Kidney (tissue), 13 donors: ENCODE measurements at regions not wholly inside any gene's neighbourhood (a gene's known extent, or its start where the extent isn't known, plus 50 kb on each side); places are given as distances from the start of the nearest gene placed in this dataset.
A peak's percentile ranks its signal among the peaks of the same experiment; 100 is the strongest.
"Not testable (repeated sequence)": the region's sequence is repeated elsewhere in the genome, so short reads cannot be mapped to it uniquely, and the experiment has no call there.

Experiments used
- DNase-seq, 5 donors: peaks; one replicate each; pipeline ENCODE4 v3.0.0-alpha.2; 2013 to 2020
- FAIRE-seq: peaks from 2 replicates; lab custom pipeline; 2012; peaks lifted over from hg19 to GRCh38; lab: Jason Lieb, UNC
- H3K27ac ChIP-seq, 2 donors: one replicate each; pipeline ENCODE4 v1.7.0; 2013; ENCODE audit warnings: low read depth in 2 of 2, low read length in 2 of 2, inconsistent platforms in 1 of 2
- H3K27me3 ChIP-seq: one replicate; pipeline ENCODE4 v1.7.1; 2013; ENCODE audit warnings: low read length, inconsistent platforms; ENCODE audit not compliant: control insufficient read depth, insufficient read depth
- H3K36me3 ChIP-seq, 3 donors: one replicate each; pipeline versions ENCODE4 v1.7.0 to v1.7.1; 2013; ENCODE audit warnings: low read length in 3 of 3, control low read depth in 1 of 3, inconsistent platforms in 1 of 3; ENCODE audit not compliant: insufficient read depth in 3 of 3, control insufficient read depth in 2 of 3
- H3K4me1 ChIP-seq, 3 donors: one replicate each; pipeline versions ENCODE4 v1.7.0 to v1.7.1; 2013; ENCODE audit warnings: low read length in 3 of 3, inconsistent platforms in 1 of 3, low read depth in 1 of 3; ENCODE audit not compliant: control insufficient read depth in 2 of 3, insufficient read depth in 2 of 3
- H3K4me3 ChIP-seq, 3 donors: one replicate each; pipeline versions ENCODE4 v1.7.0 to v1.8.1; 2013; ENCODE audit warnings: low read length in 3 of 3, control low read depth in 1 of 3, inconsistent platforms in 1 of 3
- H3K9ac ChIP-seq, 3 donors: one replicate each; pipeline versions ENCODE4 v1.7.0 to v1.7.1; 2013; ENCODE audit warnings: low read length in 3 of 3, control low read depth in 1 of 3, inconsistent platforms in 1 of 3
- H3K9me3 ChIP-seq, 3 donors: one replicate each; pipeline versions ENCODE4 v1.7.0 to v1.7.1; 2013; ENCODE audit warnings: low read length in 3 of 3, control low read depth in 1 of 3, inconsistent platforms in 1 of 3; ENCODE audit not compliant: control insufficient read depth in 2 of 3, insufficient read depth in 1 of 3
- intact Hi-C: fragments of 100-400 bp; cut with DNase I; formaldehyde crosslinking; loops from one replicate; pipeline ENCODE4 v1.11.1; 2022
- TF ChIP-seq, protein P1 (sequence below): IDR thresholded peaks from 3 replicates; pipeline ENCODE4 v1.5.1; 2012; ENCODE audit warnings: mild to moderate bottlenecking, moderate library complexity, borderline replicate concordance; ENCODE audit not compliant: insufficient read depth; ENCODE audit errors: extremely low read depth
- donor health status: control.
- donor health status: control.
- donor health status: control.
- donor health status: control.
- donor health status: control.
- donor health status: DM: yes; HTN: yes; CAD: no.
- donor health status: Normal renal cell carcinoma (clear cell type).

DNA sequence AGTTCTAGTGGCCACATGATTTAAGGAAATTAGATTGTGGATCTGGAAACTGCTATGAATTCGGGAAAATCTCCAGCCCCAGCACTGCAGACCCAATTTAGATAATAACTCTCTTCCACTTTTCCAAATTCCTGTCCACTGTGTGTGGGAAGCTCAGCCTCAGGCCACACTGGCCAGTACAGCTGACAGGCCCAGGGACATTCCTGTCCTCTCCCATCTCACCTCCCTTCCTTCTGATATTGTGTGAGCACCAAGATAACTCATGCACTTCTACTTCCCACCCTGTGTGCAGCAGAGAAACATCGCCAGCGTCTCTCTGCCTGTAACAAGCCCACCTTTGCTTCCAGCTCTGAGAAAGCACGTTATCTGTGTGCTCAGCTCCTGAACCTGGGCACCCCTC is 145.1 kb upstream of the RREB1 start:
- H3K27ac ChIP-seq, result no peak overlapping the region
- no peak overlapping the region for H3K4me3 ChIP-seq
- DNase-seq (no peak), FAIRE-seq (no peak)
- TF ChIP-seq, protein P1, sequence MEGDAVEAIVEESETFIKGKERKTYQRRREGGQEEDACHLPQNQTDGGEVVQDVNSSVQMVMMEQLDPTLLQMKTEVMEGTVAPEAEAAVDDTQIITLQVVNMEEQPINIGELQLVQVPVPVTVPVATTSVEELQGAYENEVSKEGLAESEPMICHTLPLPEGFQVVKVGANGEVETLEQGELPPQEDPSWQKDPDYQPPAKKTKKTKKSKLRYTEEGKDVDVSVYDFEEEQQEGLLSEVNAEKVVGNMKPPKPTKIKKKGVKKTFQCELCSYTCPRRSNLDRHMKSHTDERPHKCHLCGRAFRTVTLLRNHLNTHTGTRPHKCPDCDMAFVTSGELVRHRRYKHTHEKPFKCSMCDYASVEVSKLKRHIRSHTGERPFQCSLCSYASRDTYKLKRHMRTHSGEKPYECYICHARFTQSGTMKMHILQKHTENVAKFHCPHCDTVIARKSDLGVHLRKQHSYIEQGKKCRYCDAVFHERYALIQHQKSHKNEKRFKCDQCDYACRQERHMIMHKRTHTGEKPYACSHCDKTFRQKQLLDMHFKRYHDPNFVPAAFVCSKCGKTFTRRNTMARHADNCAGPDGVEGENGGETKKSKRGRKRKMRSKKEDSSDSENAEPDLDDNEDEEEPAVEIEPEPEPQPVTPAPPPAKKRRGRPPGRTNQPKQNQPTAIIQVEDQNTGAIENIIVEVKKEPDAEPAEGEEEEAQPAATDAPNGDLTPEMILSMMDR, result no peak
- no peak overlapping the region for H3K9ac ChIP-seq
- H3K4me1 ChIP-seq, result peaks cover 0 to 11% (median 0%) of the 10 kb centered on the region in 3 donors
- H3K9me3 ChIP-seq, result no peaks in the 10 kb centered on the region
- H3K36me3 ChIP-seq, result no peaks in the 10 kb centered on the region
- intact Hi-C loops, result no loop called here
- H3K27me3 ChIP-seq, result no peaks in the 10 kb centered on the region

DNA sequence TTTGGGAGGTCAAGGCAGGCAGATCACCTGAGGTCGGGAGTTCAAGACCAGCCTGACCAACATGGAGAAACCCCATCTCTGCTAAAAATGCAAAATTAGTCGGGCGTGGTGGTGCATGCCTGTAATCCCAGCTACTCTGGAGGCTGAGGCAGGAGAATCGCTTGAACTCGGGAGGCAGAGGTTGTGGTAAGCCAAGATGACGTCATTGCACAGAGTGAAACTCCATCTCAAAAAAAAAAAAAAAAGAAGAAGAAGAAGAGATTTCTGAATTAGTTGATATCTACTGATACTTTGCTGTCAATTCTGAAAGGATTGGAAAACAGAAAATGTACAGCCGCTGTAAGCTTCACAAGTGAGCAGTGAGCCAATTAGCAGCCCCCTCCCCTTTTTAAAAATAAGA is 144.4 kb upstream of the RREB1 start:
- H3K36me3 ChIP-seq, FAIRE-seq, H3K9ac ChIP-seq, DNase-seq, intact Hi-C loops, H3K4me3 ChIP-seq, H3K27ac ChIP-seq, H3K9me3 ChIP-seq, H3K27me3 ChIP-seq: not testable (repeated sequence)
- peaks cover 0 to 11% (median 0%) of the 10 kb centered on the region in 3 donors for H3K4me1 ChIP-seq

DNA sequence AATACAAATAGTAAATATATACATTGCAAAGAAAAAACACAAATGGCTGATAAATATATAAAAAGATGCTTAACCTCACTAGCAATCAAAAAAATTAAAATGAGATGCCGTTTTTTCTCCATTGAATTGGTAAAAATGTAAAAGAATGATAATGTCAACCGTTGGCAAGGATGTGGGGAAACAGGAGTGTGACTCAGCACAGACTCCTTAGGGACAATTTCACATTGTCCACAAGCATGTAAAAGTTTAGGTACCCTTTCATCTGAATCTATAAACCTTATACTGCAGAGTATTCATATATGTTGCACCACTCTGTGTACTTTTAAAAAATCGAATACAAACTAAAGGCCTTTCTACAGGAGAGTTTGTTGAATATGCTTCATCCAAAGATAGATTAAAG is 143.1 kb upstream of the RREB1 start:
- Histone ChIP-seq H3K36me3 (no peaks in the 10 kb centered on the region), H3K4me1 (peaks cover 0 to 11% (median 0%) of the 10 kb centered on the region in 3 donors), H3K27ac (no peak overlapping the region), H3K9me3 (no peaks in the 10 kb centered on the region), H3K27me3 (no peaks in the 10 kb centered on the region), H3K4me3 (no peak overlapping the region), H3K9ac (no peak overlapping the region)
- TF ChIP-seq, protein P1, result no peak
- FAIRE-seq (peak; percentile 39), DNase-seq (no peak)
- intact Hi-C loops, result no loop called here

DNA sequence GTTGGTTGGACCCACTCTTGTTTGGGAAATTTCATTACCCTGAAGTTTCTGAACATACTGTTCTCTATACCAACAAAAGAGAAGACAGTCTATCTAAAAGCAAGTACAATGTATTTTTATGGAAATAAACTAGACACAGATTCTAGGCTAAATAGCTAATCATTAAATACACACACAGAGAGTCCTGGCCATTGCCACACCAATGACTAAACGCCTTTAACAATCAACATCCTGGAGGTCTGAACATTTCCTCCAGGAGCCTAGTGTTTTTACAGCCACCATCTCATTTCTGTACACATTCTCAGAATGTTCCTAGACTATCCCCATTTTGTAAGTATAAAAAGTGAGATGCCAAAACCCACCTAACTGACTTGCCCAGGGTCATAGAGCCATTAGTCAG is 141.6 kb upstream of the RREB1 start:
- intact Hi-C loops, result no loop called here
- Histone ChIP-seq H3K36me3 (no peaks in the 10 kb centered on the region), H3K4me1 (peaks cover 0 to 11% (median 2%) of the 10 kb centered on the region in 3 donors), H3K4me3 (no peak overlapping the region), H3K9ac (no peak overlapping the region), H3K27me3 (no peaks in the 10 kb centered on the region), H3K27ac (peak overlapping the region; percentile 10 to 68), H3K9me3 (no peaks in the 10 kb centered on the region)
- TF ChIP-seq, protein P1, result no peak
- DNase-seq (peak in 1 of 5 donors; percentile 4), FAIRE-seq (no peak)
